Sigmoid colon (tissue), 6 donors: ENCODE measurements at regions not wholly inside any gene's neighbourhood (a gene's known extent, or its start where the extent isn't known, plus 50 kb on each side); places are given as distances from the start of the nearest gene placed in this dataset.

ENCODE experiments used
- DNase-seq: peaks from one replicate; pipeline ENCODE4 v3.0.0-alpha.2; 2019
- H3K27ac ChIP-seq, 4 donors: fragments of 200-600 bp; sonication (generic); one replicate each; pipeline ENCODE4 v1.5.1; 2016 to 2019; ENCODE audit warnings: mild to moderate bottlenecking in 1 of 4
- H3K27me3 ChIP-seq, 3 donors: fragments of 200-600 bp; sonication (generic); one replicate each; pipeline ENCODE4 v1.5.1; 2019; ENCODE audit warnings: mild to moderate bottlenecking in 1 of 3
- H3K36me3 ChIP-seq, 4 donors: fragments of 200-600 bp; sonication (generic); one replicate each; pipeline ENCODE4 v1.5.1; 2016 to 2019
- H3K4me1 ChIP-seq, 4 donors: fragments of 200-600 bp; sonication (generic); one replicate each; pipeline ENCODE4 v1.5.1; 2017 to 2019
- H3K4me3 ChIP-seq, 4 donors: fragments of 200-600 bp; sonication (generic); one replicate each; pipeline ENCODE4 v1.5.1; 2017 to 2019; ENCODE audit warnings: mild to moderate bottlenecking in 2 of 4, moderate library complexity in 1 of 4
- H3K9me3 ChIP-seq, 4 donors: fragments of 200-600 bp in 3 of 4; sonication (generic) in 3 of 4; one replicate each; pipeline versions ENCODE4 v1.5.1 to v1.6.1; 2013 to 2019
- EP300 ChIP-seq, 4 donors: sonication (generic); formaldehyde crosslinking; IDR thresholded peaks; one replicate each; pipeline ENCODE4 v1.6.1; 2017; ENCODE audit warnings: antibody characterized with exemption in 4 of 4
- POLR2A ChIP-seq, 2 donors: fragments of 450-650 bp; IDR thresholded peaks; one replicate each; pipeline ENCODE4 v1.6.1; 2016; ENCODE audit warnings: antibody characterized with exemption in 2 of 2, mild to moderate bottlenecking in 2 of 2, moderate library complexity in 2 of 2
- POLR2AphosphoS5 ChIP-seq, 4 donors: sonication (generic); formaldehyde crosslinking; IDR thresholded peaks; one replicate each; pipeline ENCODE4 v1.6.1; 2017; ENCODE audit warnings: antibody characterized with exemption in 4 of 4
- WGBS, 2 donors: extraction: QIAGEN DNeasy Blood & Tissue Kit; methylation state at CpG; one replicate each; pipeline ENCODE4 v1.1.7; 2013; 5-methylcytosine and 5-hydroxymethylcytosine counted together
- intact Hi-C: fragments of 100-400 bp; cut with DNase I; formaldehyde crosslinking; loops from one replicate; pipeline ENCODE4 v1.15.1; 2023
- TF ChIP-seq, protein P1 (sequence below), 4 experiments: fragments of 450-650 bp in 3 of 4; fragments of 200-600 bp in 1 of 4; IDR thresholded peaks; one replicate each; pipeline ENCODE4 v1.5.1; 2016 to 2019; ENCODE audit warnings: antibody characterized with exemption in 4 of 4, mild to moderate bottlenecking in 3 of 4, moderate library complexity in 2 of 4
- donor health status: healthy with polysubstance abuse.
- donor health status: healthy.

DNA sequence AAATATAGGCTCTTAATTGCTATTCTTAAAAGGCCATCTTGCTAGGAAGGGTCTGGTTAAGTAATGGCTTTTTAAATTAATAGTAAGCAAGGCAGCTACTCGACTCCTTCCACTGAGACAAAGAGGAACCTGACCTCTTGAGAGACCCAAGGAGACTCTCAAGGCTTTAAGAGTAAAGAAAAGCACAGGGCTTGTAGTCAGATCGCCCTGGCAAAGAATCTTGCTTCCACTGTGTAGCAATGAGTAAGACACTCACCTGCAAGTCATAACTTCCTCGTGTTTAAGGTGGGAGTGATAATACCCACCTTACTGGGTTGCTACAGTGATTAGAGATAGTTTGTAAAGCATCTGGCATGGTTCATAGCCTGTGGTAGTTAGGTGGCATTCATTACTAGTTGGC, 274.5 kb downstream of the TSN start:
- TF ChIP-seq POLR2A (IDR thresholded peaks at IDR 0.05) (no peak), EP300 (IDR thresholded peaks at IDR 0.05) (no peak), POLR2AphosphoS5 (IDR thresholded peaks at IDR 0.05) (no peak)
- TF ChIP-seq, protein P1, sequence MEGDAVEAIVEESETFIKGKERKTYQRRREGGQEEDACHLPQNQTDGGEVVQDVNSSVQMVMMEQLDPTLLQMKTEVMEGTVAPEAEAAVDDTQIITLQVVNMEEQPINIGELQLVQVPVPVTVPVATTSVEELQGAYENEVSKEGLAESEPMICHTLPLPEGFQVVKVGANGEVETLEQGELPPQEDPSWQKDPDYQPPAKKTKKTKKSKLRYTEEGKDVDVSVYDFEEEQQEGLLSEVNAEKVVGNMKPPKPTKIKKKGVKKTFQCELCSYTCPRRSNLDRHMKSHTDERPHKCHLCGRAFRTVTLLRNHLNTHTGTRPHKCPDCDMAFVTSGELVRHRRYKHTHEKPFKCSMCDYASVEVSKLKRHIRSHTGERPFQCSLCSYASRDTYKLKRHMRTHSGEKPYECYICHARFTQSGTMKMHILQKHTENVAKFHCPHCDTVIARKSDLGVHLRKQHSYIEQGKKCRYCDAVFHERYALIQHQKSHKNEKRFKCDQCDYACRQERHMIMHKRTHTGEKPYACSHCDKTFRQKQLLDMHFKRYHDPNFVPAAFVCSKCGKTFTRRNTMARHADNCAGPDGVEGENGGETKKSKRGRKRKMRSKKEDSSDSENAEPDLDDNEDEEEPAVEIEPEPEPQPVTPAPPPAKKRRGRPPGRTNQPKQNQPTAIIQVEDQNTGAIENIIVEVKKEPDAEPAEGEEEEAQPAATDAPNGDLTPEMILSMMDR (IDR thresholded peaks at IDR 0.05), result no peak
- H3K4me1 ChIP-seq, result no peaks in the 10 kb centered on the region
- 75 to 79% methylated on average over 3 of the region's 3 CpGs for WGBS, 2 donors
- no peak for DNase-seq
- no peaks in the 10 kb centered on the region for H3K36me3 ChIP-seq
- intact Hi-C loops, result no loop called here
- H3K27ac ChIP-seq, result no peak overlapping the region
- no peaks in the 10 kb centered on the region for H3K27me3 ChIP-seq
- no peaks in the 10 kb centered on the region for H3K9me3 ChIP-seq
- no peak overlapping the region for H3K4me3 ChIP-seq

DNA sequence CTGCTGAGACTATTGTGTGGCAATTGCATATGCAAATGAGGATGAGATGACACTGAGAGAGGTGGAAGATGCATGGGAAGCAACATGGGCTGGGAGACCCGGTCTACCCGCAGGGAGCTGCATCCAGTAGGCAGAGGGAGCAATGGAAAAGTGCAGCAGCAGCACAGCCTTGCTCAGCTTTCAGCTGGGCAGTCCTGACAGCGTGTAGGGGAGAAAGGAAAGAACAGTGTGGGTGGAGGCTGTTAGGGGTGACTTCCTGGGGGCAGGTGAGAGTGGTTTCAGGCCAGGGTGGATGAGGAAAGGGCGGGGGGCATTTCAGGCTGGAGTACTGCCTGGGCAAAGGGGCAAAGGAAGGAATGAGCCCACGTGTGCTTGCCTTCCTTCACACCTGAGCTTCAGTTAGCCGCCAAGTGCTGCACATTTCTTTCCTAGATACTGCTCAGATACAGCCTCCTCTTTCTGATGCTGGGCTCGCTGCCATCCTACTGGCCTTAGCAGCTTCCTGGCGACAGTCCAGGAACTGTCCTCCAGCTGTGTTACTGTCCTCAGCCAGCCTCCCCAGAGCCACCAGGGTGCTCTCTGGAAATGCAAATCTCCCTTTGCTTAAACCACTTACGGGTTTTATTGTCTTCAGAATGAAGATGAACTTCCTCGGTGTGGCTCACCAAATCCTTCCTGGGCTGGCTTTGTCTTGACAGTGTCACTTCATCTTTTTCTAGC, 276.3 kb downstream of the TSN start:
- TF ChIP-seq EP300 (IDR thresholded peaks at IDR 0.05) (no peak), POLR2AphosphoS5 (IDR thresholded peaks at IDR 0.05) (no peak), POLR2A (IDR thresholded peaks at IDR 0.05) (no peak)
- TF ChIP-seq, protein P1 (IDR thresholded peaks at IDR 0.05), result no peak
- no peak overlapping the region for H3K4me3 ChIP-seq
- no peaks in the 10 kb centered on the region for H3K9me3 ChIP-seq
- H3K27me3 ChIP-seq, result no peaks in the 10 kb centered on the region
- H3K36me3 ChIP-seq, result no peaks in the 10 kb centered on the region
- H3K4me1 ChIP-seq, result no peaks in the 10 kb centered on the region
- 40 to 54% methylated on average over 10 of the region's 10 CpGs for WGBS, 2 donors
- no peak for DNase-seq
- intact Hi-C loops, result no loop called here
- no peak overlapping the region for H3K27ac ChIP-seq

DNA sequence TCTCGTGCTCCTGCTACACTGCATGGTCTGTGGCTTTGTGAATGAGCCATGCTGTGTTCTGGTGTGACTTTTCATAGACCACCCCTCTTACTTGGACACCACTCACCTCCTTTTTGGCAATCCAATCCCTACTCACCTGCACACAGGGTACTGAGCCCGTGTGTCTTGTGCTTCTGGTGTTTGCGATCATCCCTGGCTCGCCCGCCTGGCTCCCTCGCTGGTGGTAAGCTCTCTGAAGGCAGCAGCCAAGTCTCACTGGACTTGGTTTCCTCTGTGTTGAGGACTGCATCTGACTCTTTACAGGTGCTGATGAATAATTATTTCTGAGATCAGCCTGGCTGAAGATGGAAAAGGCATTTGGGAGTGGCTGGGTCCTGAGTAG, 276.8 kb downstream of the TSN start:
- Histone ChIP-seq H3K27ac (no peak overlapping the region), H3K27me3 (no peaks in the 10 kb centered on the region), H3K9me3 (no peaks in the 10 kb centered on the region), H3K4me1 (no peaks in the 10 kb centered on the region), H3K36me3 (no peaks in the 10 kb centered on the region), H3K4me3 (no peak overlapping the region)
- TF ChIP-seq POLR2A (IDR thresholded peaks at IDR 0.05) (no peak), POLR2AphosphoS5 (IDR thresholded peaks at IDR 0.05) (no peak), EP300 (IDR thresholded peaks at IDR 0.05) (no peak)
- TF ChIP-seq, protein P1 (IDR thresholded peaks at IDR 0.05), result no peak
- WGBS, 2 donors, result 83 to 84% methylated on average over 6 of the region's 6 CpGs
- intact Hi-C loops, result no loop called here
- DNase-seq, result no peak

DNA sequence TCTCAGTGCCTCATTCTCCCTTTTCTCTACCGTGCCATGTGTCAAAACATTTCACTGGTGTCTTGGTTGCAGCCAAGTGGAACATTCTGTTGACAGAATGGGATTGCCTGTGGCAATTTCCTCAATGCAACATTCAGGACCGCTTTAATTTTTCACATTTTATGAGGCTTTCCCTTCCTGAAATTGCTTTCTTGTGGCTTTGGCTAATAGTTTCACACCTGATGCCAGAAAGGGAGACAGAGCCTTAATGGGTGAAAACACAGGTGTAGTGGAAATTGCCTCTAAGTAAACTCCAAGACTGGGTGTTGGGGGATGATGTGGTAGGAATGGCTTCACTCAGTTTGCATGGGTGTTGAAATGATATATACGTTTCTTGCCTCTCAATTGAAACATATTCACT, 278.3 kb downstream of the TSN start:
- no peak for DNase-seq
- no peaks in the 10 kb centered on the region for H3K4me1 ChIP-seq
- no peaks in the 10 kb centered on the region for H3K27me3 ChIP-seq
- TF ChIP-seq EP300 (IDR thresholded peaks at IDR 0.05) (no peak), POLR2A (IDR thresholded peaks at IDR 0.05) (no peak), POLR2AphosphoS5 (IDR thresholded peaks at IDR 0.05) (no peak)
- TF ChIP-seq, protein P1 (IDR thresholded peaks at IDR 0.05), result no peak
- 37 to 71% methylated on average over 3 of the region's 3 CpGs for WGBS, 2 donors
- H3K4me3 ChIP-seq, result no peak overlapping the region
- intact Hi-C loops, result no loop called here
- no peaks in the 10 kb centered on the region for H3K36me3 ChIP-seq
- no peaks in the 10 kb centered on the region for H3K9me3 ChIP-seq
- no peak overlapping the region for H3K27ac ChIP-seq

DNA sequence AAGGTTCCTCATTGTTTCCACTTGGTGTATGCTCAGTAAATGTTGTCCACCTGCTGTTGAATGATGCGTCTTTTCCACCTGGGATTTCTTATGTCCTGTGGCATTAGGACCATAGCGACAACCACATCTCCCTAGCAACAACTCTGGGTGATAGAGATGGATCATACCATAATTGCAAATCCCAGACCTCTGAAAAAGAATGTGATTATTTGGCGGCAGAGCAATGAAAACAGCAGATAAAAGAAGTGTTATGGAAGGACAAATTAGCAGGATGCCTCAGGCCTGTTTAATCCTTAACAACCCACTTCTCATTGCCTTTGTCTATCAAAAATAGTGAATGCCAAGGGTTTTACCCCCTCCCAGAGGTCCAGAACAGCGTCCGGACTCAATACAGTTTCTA, 278.9 kb downstream of the TSN start:
- H3K9me3 ChIP-seq, result no peaks in the 10 kb centered on the region
- WGBS, 2 donors, result 80 to 84% methylated on average over 5 of the region's 5 CpGs
- intact Hi-C loops, result no loop called here
- no peak for TF ChIP-seq EP300 (IDR thresholded peaks at IDR 0.05)
- TF ChIP-seq POLR2A (IDR thresholded peaks at IDR 0.05), result no peak
- TF ChIP-seq POLR2AphosphoS5 (IDR thresholded peaks at IDR 0.05), result no peak
- TF ChIP-seq, protein P1 (IDR thresholded peaks at IDR 0.05), result no peak
- no peaks in the 10 kb centered on the region for H3K36me3 ChIP-seq
- H3K27me3 ChIP-seq, result no peaks in the 10 kb centered on the region
- no peak overlapping the region for H3K4me3 ChIP-seq
- no peaks in the 10 kb centered on the region for H3K4me1 ChIP-seq
- no peak overlapping the region for H3K27ac ChIP-seq
- no peak for DNase-seq
